CD8-positive, alpha-beta memory T cell (primary cell): ENCODE measurements at regions not wholly inside any gene's neighbourhood (a gene's known extent, or its start where the extent isn't known, plus 50 kb on each side); places are given as distances from the start of the nearest gene placed in this dataset.

Source experiments
- CTCF ChIA-PET: fragments of 350-600 bp; sonication (Branson Sonifier 250); formaldehyde crosslinking; loops from one replicate; lab custom pipeline; 2021; ENCODE audit warnings: antibody characterized with exemption; lab: Charles Lee
- POLR2A ChIA-PET: fragments of 350-600 bp; sonication (Branson Sonifier 250); formaldehyde crosslinking; loops from one replicate; lab custom pipeline; 2021; ENCODE audit warnings: antibody characterized with exemption; lab: Charles Lee
- DNase-seq, 5 donors: peaks; one replicate each; pipeline versions ENCODE4 v3.0.0 to v3.0.0-alpha.2; 2020 to 2022; ENCODE audit warnings: mixed read lengths in 1 of 5
- H3K27ac ChIP-seq: one replicate; pipeline ENCODE4 v1.7.0; 2013; ENCODE audit warnings: low read depth, mild to moderate bottlenecking, low read length, moderate library complexity
- H3K27me3 ChIP-seq: 2 replicates; pipeline ENCODE4 v1.7.0; 2013; ENCODE audit warnings: low read length, mild to moderate bottlenecking; ENCODE audit not compliant: insufficient read depth, poor library complexity, severe bottlenecking
- H3K36me3 ChIP-seq: 2 replicates; pipeline ENCODE4 v1.7.0; 2013; ENCODE audit warnings: mild to moderate bottlenecking, low read length, moderate library complexity; ENCODE audit not compliant: insufficient read depth
- H3K4me1 ChIP-seq: 2 replicates; pipeline ENCODE4 v1.7.0; 2013; ENCODE audit warnings: mild to moderate bottlenecking, low read length, moderate library complexity; ENCODE audit not compliant: insufficient read depth
- H3K4me3 ChIP-seq: 2 replicates; pipeline ENCODE4 v1.7.0; 2013; ENCODE audit warnings: mild to moderate bottlenecking, low read length
- H3K9me3 ChIP-seq: 2 replicates; pipeline ENCODE4 v1.7.0; 2013; ENCODE audit warnings: mild to moderate bottlenecking, low read length
- H3K27ac Mint-ChIP-seq, 8 donors: one replicate each; pipeline ENCODE4 v1.8.0; 2020 to 2021; ENCODE audit warnings: mixed read lengths in 8 of 8, mild to moderate bottlenecking in 6 of 8, inconsistent platforms in 3 of 8, moderate library complexity in 3 of 8
- H3K27me3 Mint-ChIP-seq, 2 donors: one replicate each; pipeline ENCODE4 v1.8.0; 2020 to 2021; ENCODE audit warnings: mixed read lengths in 2 of 2, mild to moderate bottlenecking in 1 of 2, moderate library complexity in 1 of 2
- H3K36me3 Mint-ChIP-seq, 3 donors: one replicate each; pipeline ENCODE4 v1.8.0; 2020 to 2021; ENCODE audit warnings: mixed read lengths in 3 of 3, inconsistent platforms in 1 of 3, mild to moderate bottlenecking in 1 of 3
- H3K4me1 Mint-ChIP-seq, 3 donors: one replicate each; pipeline ENCODE4 v1.8.0; 2020 to 2021; ENCODE audit warnings: mixed read lengths in 3 of 3, inconsistent platforms in 1 of 3, mild to moderate bottlenecking in 1 of 3
- H3K4me3 Mint-ChIP-seq, 7 donors: one replicate each; pipeline ENCODE4 v1.8.0; 2020 to 2021; ENCODE audit warnings: mixed read lengths in 7 of 7, mild to moderate bottlenecking in 6 of 7, moderate library complexity in 4 of 7, inconsistent platforms in 2 of 7
- H3K9me3 Mint-ChIP-seq, 5 donors: one replicate each; pipeline ENCODE4 v1.8.0; 2020 to 2022; ENCODE audit warnings: mixed read lengths in 5 of 5, mild to moderate bottlenecking in 3 of 5, moderate library complexity in 2 of 5, inconsistent platforms in 1 of 5

DNA sequence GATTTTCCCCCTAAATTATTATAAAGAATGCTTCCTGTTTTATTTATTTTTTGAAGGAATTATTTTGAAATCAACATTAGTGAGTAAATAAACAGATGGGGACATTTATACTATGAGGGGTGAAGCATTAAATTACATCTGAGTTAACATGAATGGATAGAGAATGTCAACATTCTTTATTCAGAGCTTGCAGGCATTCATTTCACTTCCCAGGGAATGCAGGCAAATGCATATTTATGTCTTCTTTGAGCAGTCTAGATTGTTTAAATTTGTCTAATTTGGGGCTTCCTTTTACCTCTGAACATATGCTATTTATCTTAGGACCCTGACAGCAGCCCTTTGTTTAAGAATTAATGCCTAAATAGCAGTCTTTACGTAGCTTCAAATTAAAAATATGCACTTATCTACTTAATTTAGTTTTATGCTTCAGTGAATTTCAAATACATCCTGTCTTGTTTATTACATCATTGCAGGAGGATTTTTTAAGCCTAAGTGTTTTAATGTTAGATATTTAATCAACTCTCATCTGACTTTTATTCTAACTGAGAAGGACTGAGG lies 630.5 kb upstream of the LMCD1 start:
- Mint-ChIP-seq H3K4me1 (peaks cover 0 to 6% (median 0%) of the 10 kb centered on the region in 3 donors), H3K36me3 (no peaks in the 10 kb centered on the region), H3K9me3 (peaks cover 0 to 22% (median 2%) of the 10 kb centered on the region in 5 donors), H3K27me3 (no peaks in the 10 kb centered on the region), H3K4me3 (no peak overlapping the region), H3K27ac (no peak overlapping the region)
- H3K9me3 ChIP-seq, result no peaks in the 10 kb centered on the region
- H3K4me1 ChIP-seq, result peaks cover 5% of the 10 kb centered on the region
- H3K4me3 ChIP-seq, result no peak overlapping the region
- no peaks in the 10 kb centered on the region for H3K36me3 ChIP-seq
- ChIA-PET CTCF (no interaction called here), POLR2A (no interaction called here)
- H3K27me3 ChIP-seq, result no peaks in the 10 kb centered on the region
- DNase-seq, result no peak
- H3K27ac ChIP-seq, result no peak overlapping the region

- H3K4me1 Mint-ChIP-seq, result peaks cover 11 to 33% (median 12%) of the 10 kb centered on the region in 3 donors
- H3K9me3 Mint-ChIP-seq, result peaks cover 0 to 23% (median 2%) of the 10 kb centered on the region in 5 donors
- H3K4me3 Mint-ChIP-seq, result no peak overlapping the region
- no peak for DNase-seq
- H3K27me3 Mint-ChIP-seq, result no peaks in the 10 kb centered on the region
- H3K36me3 ChIP-seq, result no peaks in the 10 kb centered on the region
- H3K27me3 ChIP-seq, result no peaks in the 10 kb centered on the region
- ChIA-PET POLR2A (no interaction called here), CTCF (no interaction called here)
- H3K4me3 ChIP-seq, result no peak overlapping the region
- peaks cover 22% of the 10 kb centered on the region for H3K4me1 ChIP-seq
- H3K9me3 ChIP-seq, result no peaks in the 10 kb centered on the region
- H3K27ac ChIP-seq, result no peak overlapping the region
- peaks cover 0 to 4% (median 0%) of the 10 kb centered on the region in 3 donors for H3K36me3 Mint-ChIP-seq
- no peak overlapping the region for H3K27ac Mint-ChIP-seq
Measured at GRCh38 chr3:7874116-7874515, 627.5 kb upstream of the LMCD1 start.

DNA sequence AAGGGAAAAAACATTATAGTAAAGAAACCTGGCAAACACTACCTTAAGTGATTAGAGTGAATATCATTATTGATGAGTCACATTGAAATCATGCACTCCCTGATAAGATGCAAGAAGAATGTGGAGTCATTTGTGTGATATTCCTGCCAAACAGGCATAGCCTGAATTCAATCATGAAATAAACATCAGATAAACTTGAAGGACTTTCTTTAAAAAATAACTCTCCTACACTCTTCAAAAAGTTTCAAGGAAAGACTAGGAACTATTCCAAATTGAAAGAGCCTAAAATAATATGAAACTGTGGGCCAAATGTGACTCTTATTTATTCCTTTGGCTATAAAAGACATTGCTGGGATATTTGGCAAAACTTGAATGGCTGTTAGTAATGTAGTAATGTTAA lies 625.7 kb upstream of the LMCD1 start:
- POLR2A ChIA-PET, result no interaction called here
- Histone ChIP-seq H3K4me1 (peaks cover 22% of the 10 kb centered on the region), H3K4me3 (no peak overlapping the region), H3K36me3 (no peaks in the 10 kb centered on the region), H3K9me3 (no peaks in the 10 kb centered on the region), H3K27me3 (no peaks in the 10 kb centered on the region), H3K27ac (no peak overlapping the region)
- DNase-seq, result no peak
- peaks cover 11 to 37% (median 12%) of the 10 kb centered on the region in 3 donors for H3K4me1 Mint-ChIP-seq
- H3K27ac Mint-ChIP-seq, result no peak overlapping the region
- H3K9me3 Mint-ChIP-seq, result peaks cover 2 to 25% (median 3%) of the 10 kb centered on the region in 5 donors
- H3K4me3 Mint-ChIP-seq, result no peak overlapping the region
- H3K36me3 Mint-ChIP-seq, result peaks cover 0 to 10% (median 0%) of the 10 kb centered on the region in 3 donors
- H3K27me3 Mint-ChIP-seq, result no peaks in the 10 kb centered on the region
- CTCF ChIA-PET, result no interaction called here

DNA sequence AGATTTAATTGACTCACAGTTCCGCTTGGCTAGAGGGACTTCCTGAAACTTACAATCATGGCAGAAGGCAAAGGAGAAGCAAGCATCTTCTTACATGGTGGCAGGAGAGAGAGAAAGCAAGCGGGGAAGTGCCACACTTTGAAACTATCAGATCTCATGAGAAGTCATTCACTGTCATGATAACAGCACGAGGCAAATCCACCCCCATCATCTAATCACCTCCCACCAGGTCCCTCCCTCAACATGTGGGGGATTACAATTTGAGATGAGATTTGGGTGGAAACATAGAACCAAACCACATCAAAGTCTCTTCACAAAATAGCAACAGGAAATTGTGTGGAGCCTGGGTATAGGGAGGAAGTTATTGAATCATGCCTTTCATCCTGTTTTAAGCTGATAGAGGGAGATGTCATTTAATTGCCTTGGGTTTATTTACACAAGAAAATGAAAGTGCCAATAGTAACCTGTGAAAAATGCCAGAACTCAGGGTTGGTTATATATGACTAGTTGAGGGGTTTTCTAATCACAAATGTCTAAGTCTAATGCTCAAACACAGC lies 624.8 kb upstream of the LMCD1 start:
- no peaks in the 10 kb centered on the region for H3K9me3 ChIP-seq
- Mint-ChIP-seq H3K4me1 (peaks cover 11 to 37% (median 12%) of the 10 kb centered on the region in 3 donors), H3K4me3 (peak overlapping the region in 6 of 7 donors; percentile 29 to 71 (median 58)), H3K36me3 (peaks cover 0 to 15% (median 0%) of the 10 kb centered on the region in 3 donors), H3K9me3 (peaks cover 2 to 23% (median 6%) of the 10 kb centered on the region in 5 donors), H3K27me3 (no peaks in the 10 kb centered on the region), H3K27ac (peak overlapping the region in 7 of 8 donors; percentile 4 to 89 (median 69))
- no peak overlapping the region for H3K27ac ChIP-seq
- H3K4me3 ChIP-seq, result no peak overlapping the region
- peak in 3 of 5 donors; percentile 6 to 73 (median 66) for DNase-seq
- ChIA-PET CTCF (no interaction called here), POLR2A (no interaction called here)
- no peaks in the 10 kb centered on the region for H3K27me3 ChIP-seq
- no peaks in the 10 kb centered on the region for H3K36me3 ChIP-seq
- peaks cover 22% of the 10 kb centered on the region for H3K4me1 ChIP-seq

DNA sequence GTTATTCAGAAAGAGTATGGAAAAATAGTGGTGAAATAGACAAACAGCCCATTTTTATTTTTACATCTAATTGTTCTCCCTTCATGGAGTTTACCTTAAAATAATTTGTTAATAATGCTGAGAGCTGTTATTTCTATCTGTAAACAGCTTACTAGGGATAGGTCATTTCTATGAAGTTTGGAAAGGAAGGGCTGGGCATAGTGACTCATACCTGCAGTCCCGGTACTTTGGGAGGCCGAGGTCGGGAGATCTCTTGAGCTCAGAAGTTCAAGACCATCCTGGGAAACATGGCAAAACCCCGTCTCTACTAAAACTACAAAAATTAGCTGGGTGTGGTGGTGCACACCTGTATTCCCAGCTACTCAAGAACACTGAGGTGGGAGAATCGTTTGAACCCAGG lies 624.3 kb upstream of the LMCD1 start:
- H3K9me3 ChIP-seq, result no peaks in the 10 kb centered on the region
- ChIA-PET POLR2A (no interaction called here), CTCF (no interaction called here)
- Mint-ChIP-seq H3K36me3 (peaks cover 0 to 19% (median 0%) of the 10 kb centered on the region in 3 donors), H3K27ac (peak overlapping the region in 7 of 8 donors; percentile 4 to 89 (median 69)), H3K4me3 (peak overlapping the region in 5 of 7 donors; percentile 50 to 71 (median 62)), H3K4me1 (peaks cover 11 to 41% (median 12%) of the 10 kb centered on the region in 3 donors), H3K9me3 (peaks cover 2 to 23% (median 6%) of the 10 kb centered on the region in 5 donors), H3K27me3 (no peaks in the 10 kb centered on the region)
- H3K36me3 ChIP-seq, result no peaks in the 10 kb centered on the region
- H3K4me1 ChIP-seq, result peaks cover 22% of the 10 kb centered on the region
- no peak overlapping the region for H3K4me3 ChIP-seq
- no peaks in the 10 kb centered on the region for H3K27me3 ChIP-seq
- H3K27ac ChIP-seq, result no peak overlapping the region
- no peak for DNase-seq

DNA sequence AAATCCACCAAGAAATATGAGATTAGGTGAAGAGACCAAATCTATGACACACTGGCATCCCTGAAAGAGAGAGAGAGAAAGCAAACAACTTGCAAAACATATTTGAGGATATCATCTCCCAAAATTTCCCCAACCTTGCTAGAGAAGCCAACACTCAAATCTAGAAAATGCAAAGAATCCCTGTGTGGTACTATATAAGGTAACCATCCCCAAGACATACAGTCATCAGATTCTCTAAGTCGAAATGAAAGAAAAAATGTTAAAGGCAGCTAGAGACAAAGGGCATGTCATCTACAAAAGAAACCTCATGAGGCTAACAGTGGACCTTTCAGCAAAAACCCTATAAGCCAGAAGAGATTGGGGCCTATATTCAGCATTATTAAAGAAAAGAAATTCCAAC lies 622.1 kb upstream of the LMCD1 start:
- H3K27ac Mint-ChIP-seq, result peak overlapping the region in 1 of 8 donors; percentile 14
- Histone ChIP-seq H3K36me3 (no peaks in the 10 kb centered on the region), H3K27me3 (no peaks in the 10 kb centered on the region), H3K4me1 (peaks cover 22% of the 10 kb centered on the region), H3K27ac (no peak overlapping the region), H3K4me3 (no peak overlapping the region), H3K9me3 (no peaks in the 10 kb centered on the region)
- H3K27me3 Mint-ChIP-seq, result no peaks in the 10 kb centered on the region
- peaks cover 11 to 48% (median 12%) of the 10 kb centered on the region in 3 donors for H3K4me1 Mint-ChIP-seq
- H3K4me3 Mint-ChIP-seq, result no peak overlapping the region
- no peak for DNase-seq
- H3K36me3 Mint-ChIP-seq, result peaks cover 0 to 23% (median 0%) of the 10 kb centered on the region in 3 donors
- ChIA-PET CTCF (no interaction called here), POLR2A (no interaction called here)
- H3K9me3 Mint-ChIP-seq, result peaks cover 0 to 27% (median 9%) of the 10 kb centered on the region in 5 donors

DNA sequence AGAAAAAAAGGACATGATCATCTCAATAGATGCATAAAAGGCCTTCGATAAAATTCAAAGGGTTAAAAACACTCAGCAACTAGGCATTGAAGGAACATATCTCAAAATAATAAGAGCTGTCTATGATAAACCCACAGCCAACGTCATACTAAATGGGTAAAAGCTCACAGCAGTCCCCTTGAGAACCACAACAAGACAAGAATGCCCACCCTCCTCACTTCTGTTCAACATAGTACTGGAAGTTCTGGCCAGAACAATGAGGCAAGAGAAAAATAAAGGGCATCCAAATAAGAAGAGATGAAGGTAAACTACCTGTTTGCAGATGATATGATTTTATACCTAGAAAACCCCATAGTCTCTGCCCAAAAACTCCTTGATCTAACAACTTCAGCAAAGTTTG lies 619.7 kb upstream of the LMCD1 start:
- Histone ChIP-seq H3K36me3 (no peaks in the 10 kb centered on the region), H3K27me3 (no peaks in the 10 kb centered on the region), H3K4me3 (no peak overlapping the region), H3K9me3 (no peaks in the 10 kb centered on the region), H3K27ac (no peak overlapping the region), H3K4me1 (peaks cover 12% of the 10 kb centered on the region)
- Mint-ChIP-seq H3K36me3 (peaks cover 0 to 23% (median under 1%) of the 10 kb centered on the region in 3 donors), H3K9me3 (peaks cover 5 to 40% (median 13%) of the 10 kb centered on the region in 5 donors), H3K4me1 (peaks cover 6 to 36% (median 6%) of the 10 kb centered on the region in 3 donors), H3K27me3 (no peaks in the 10 kb centered on the region), H3K4me3 (no peak overlapping the region), H3K27ac (no peak overlapping the region)
- peak in 1 of 5 donors; percentile 1 for DNase-seq
- ChIA-PET POLR2A (no interaction called here), CTCF (no interaction called here)

GRCh38 chr3:7897655-7898054 lies 604.0 kb upstream of the LMCD1 start:
- Histone ChIP-seq H3K27ac (no peak overlapping the region), H3K4me3 (no peak overlapping the region), H3K27me3 (no peaks in the 10 kb centered on the region), H3K4me1 (no peaks in the 10 kb centered on the region), H3K36me3 (no peaks in the 10 kb centered on the region), H3K9me3 (no peaks in the 10 kb centered on the region)
- peaks cover 0 to 5% of the 10 kb centered on the region in 2 donors for H3K27me3 Mint-ChIP-seq
- CTCF ChIA-PET, result no interaction called here
- H3K4me3 Mint-ChIP-seq, result no peak overlapping the region
- POLR2A ChIA-PET, result no interaction called here
- H3K36me3 Mint-ChIP-seq, result no peaks in the 10 kb centered on the region
- DNase-seq, result no peak
- no peak overlapping the region for H3K27ac Mint-ChIP-seq
- H3K9me3 Mint-ChIP-seq, result peaks cover 0 to 8% (median 0%) of the 10 kb centered on the region in 5 donors
- H3K4me1 Mint-ChIP-seq, result no peaks in the 10 kb centered on the region
